GM19035 (cell line): ENCODE measurements at regions not wholly inside any gene's neighbourhood (a gene's known extent, or its start where the extent isn't known, plus 50 kb on each side); places are given as distances from the start of the nearest gene placed in this dataset.

Source experiments
- ATAC-seq: cut with Tn5 transposase; IDR thresholded peaks from one replicate; pipeline ENCODE4 v1.9.1; 2021; ENCODE audit not compliant: unreplicated experiment

GRCh38 chr1:181383695-181384094 is 99.6 kb upstream of the CACNA1E start:
- ATAC-seq, result no peak

- no peak for ATAC-seq
Observed at GRCh38 chr1:181386340-181386739, 97.0 kb upstream of the CACNA1E start.

GRCh38 chr1:181386951-181387350 is 96.4 kb upstream of the CACNA1E start:
- no peak for ATAC-seq

- ATAC-seq, result no peak
Observed at GRCh38 chr1:181387702-181388101, 95.6 kb upstream of the CACNA1E start.

GRCh38 chr1:181390410-181391077 is 92.8 kb upstream of the CACNA1E start:
- ATAC-seq, result no peak

- no peak for ATAC-seq
Observed at GRCh38 chr1:181391301-181391900, 91.9 kb upstream of the CACNA1E start.

- ATAC-seq, result no peak
Observed at GRCh38 chr1:181392133-181392532, 91.2 kb upstream of the CACNA1E start.

GRCh38 chr1:181392613-181393220 is 90.6 kb upstream of the CACNA1E start:
- ATAC-seq, result no peak

GRCh38 chr1:181394766-181395165 is 88.6 kb upstream of the CACNA1E start:
- ATAC-seq, result no peak

GRCh38 chr1:181396171-181396670 is 87.1 kb upstream of the CACNA1E start:
- ATAC-seq, result no peak

- ATAC-seq, result no peak
Observed at GRCh38 chr1:181396811-181397210, 86.5 kb upstream of the CACNA1E start.

- peak; percentile 69 for ATAC-seq
Observed at GRCh38 chr1:181397845-181398244, 85.5 kb upstream of the CACNA1E start.

- ATAC-seq, result peak; percentile 88
Observed at GRCh38 chr1:181398544-181398943, 84.8 kb upstream of the CACNA1E start.

GRCh38 chr1:181405584-181405983 is 77.7 kb upstream of the CACNA1E start:
- ATAC-seq, result no peak

- no peak for ATAC-seq
Observed at GRCh38 chr1:181406989-181407388, 76.3 kb upstream of the CACNA1E start.

GRCh38 chr1:181409981-181410380 is 73.3 kb upstream of the CACNA1E start:
- ATAC-seq, result no peak

GRCh38 chr1:181412746-181413145 is 70.6 kb upstream of the CACNA1E start:
- no peak for ATAC-seq

- no peak for ATAC-seq
Observed at GRCh38 chr1:181413195-181413815, 70.0 kb upstream of the CACNA1E start.

- ATAC-seq, result no peak
Observed at GRCh38 chr1:181413836-181414235, 69.5 kb upstream of the CACNA1E start.

GRCh38 chr1:181416268-181416860 is 67.0 kb upstream of the CACNA1E start:
- ATAC-seq, result no peak

GRCh38 chr1:181417915-181418314 is 65.4 kb upstream of the CACNA1E start:
- ATAC-seq, result no peak
